ENCODE measurements at regions not wholly inside any gene's neighbourhood (a gene's known extent, or its start where the extent isn't known, plus 50 kb on each side); places are given as distances from the start of the nearest gene placed in this dataset.

- TF ChIP-seq E2F5 (CRISPR knock-in tag; IDR thresholded peaks at IDR 0.05) (no peak), NR1H2 (CRISPR knock-in tag; IDR thresholded peaks at IDR 0.05) (no peak), TEAD4 (CRISPR knock-in tag; IDR thresholded peaks at IDR 0.05) (no peak), CREB1 (CRISPR knock-in tag; IDR thresholded peaks at IDR 0.05) (no peak), FOXJ3 (CRISPR knock-in tag; IDR thresholded peaks at IDR 0.05; ENCODE audit: borderline replicate concordance) (no peak), ZNF121 (CRISPR knock-in tag; IDR thresholded peaks at IDR 0.05) (no peak)
Measured at GRCh38 chr20:1810926-1811620, 84.1 kb upstream of the SIRPA start.

Data from WTC11 (cell line).